ENCODE measurements at regions not wholly inside any gene's neighbourhood (a gene's known extent, or its start where the extent isn't known, plus 50 kb on each side); places are given as distances from the start of the nearest gene placed in this dataset.

- Histone ChIP-seq H3K4me3 (ENCODE audit: low read length in 3 of 3) (no peak overlapping the region), H3K27me3 (ENCODE audit: control insufficient read depth, insufficient read depth, low read length) (no peaks in the 10 kb centered on the region), H3K36me3 (ENCODE audit: control insufficient read depth in 2 of 3, insufficient read depth in 3 of 3, low read length in 3 of 3) (no peaks in the 10 kb centered on the region), H3K4me1 (ENCODE audit: control insufficient read depth in 2 of 3, insufficient read depth in 2 of 3, low read depth in 1 of 3, low read length in 3 of 3) (peaks cover 0 to 6% (median 5%) of the 10 kb centered on the region in 3 donors), H3K27ac (ENCODE audit: low read depth in 2 of 2, low read length in 2 of 2) (no peak overlapping the region), H3K9me3 (ENCODE audit: control insufficient read depth in 2 of 3, insufficient read depth in 1 of 3, low read length in 3 of 3) (no peaks in the 10 kb centered on the region), H3K9ac (ENCODE audit: low read length in 3 of 3) (no peak overlapping the region)
- no peak for DNase-seq
- intact Hi-C loops (cut with DNase I) = no loop called here
- no peak for FAIRE-seq
- no peak for TF ChIP-seq CTCF (IDR thresholded peaks at IDR 0.05; ENCODE audit: borderline replicate concordance, extremely low read depth, insufficient read depth)
Observed at GRCh38 chr1:5515501-5515900, 476.7 kb downstream of the NPHP4 start.

DNA sequence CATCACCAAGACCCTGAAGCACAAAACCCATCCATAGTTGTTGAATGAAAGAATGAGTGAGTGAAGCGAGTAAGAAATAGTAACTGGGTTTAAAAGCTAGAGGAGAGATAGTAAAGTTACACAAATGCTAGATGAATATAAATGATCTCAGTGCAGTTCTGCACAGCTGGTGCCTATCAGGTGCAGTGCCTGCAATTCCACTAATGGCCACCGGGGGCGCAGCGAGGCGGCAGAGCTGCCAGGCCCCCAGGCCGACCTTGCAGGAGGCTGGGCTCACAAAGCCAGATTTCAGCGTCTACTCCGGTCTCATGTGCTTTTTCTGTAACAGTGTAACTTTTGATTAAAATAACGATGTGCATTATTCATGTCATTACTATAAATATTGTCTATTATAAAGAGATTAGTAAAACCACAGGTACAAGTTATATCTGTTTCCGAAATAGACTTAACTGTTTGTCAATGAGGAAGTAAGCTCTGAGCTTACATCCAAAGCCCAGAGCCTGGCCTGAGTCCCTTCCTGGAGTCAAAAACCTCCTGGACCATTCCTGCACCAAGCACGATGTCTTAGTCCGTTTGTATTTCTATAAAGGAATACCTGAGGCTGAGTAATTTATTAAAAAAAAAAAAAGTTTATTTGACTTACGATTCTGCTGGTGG is 477.6 kb downstream of the NPHP4 start:
- Histone ChIP-seq H3K4me3 (ENCODE audit: low read length in 3 of 3) (no peak overlapping the region), H3K27me3 (ENCODE audit: control insufficient read depth, insufficient read depth, low read length) (no peaks in the 10 kb centered on the region), H3K36me3 (ENCODE audit: control insufficient read depth in 2 of 3, insufficient read depth in 3 of 3, low read length in 3 of 3) (no peaks in the 10 kb centered on the region), H3K9ac (ENCODE audit: low read length in 3 of 3) (no peak overlapping the region), H3K4me1 (ENCODE audit: control insufficient read depth in 2 of 3, insufficient read depth in 2 of 3, low read depth in 1 of 3, low read length in 3 of 3) (peaks cover 0 to 6% (median 5%) of the 10 kb centered on the region in 3 donors), H3K9me3 (ENCODE audit: control insufficient read depth in 2 of 3, insufficient read depth in 1 of 3, low read length in 3 of 3) (no peaks in the 10 kb centered on the region), H3K27ac (ENCODE audit: low read depth in 2 of 2, low read length in 2 of 2) (no peak overlapping the region)
- intact Hi-C loops (cut with DNase I) = no loop called here
- no peak for FAIRE-seq
- peak; percentile 98 for TF ChIP-seq CTCF (IDR thresholded peaks at IDR 0.05; ENCODE audit: borderline replicate concordance, extremely low read depth, insufficient read depth)
- DNase-seq = peak; percentile 73 to 83 (median 76)

DNA sequence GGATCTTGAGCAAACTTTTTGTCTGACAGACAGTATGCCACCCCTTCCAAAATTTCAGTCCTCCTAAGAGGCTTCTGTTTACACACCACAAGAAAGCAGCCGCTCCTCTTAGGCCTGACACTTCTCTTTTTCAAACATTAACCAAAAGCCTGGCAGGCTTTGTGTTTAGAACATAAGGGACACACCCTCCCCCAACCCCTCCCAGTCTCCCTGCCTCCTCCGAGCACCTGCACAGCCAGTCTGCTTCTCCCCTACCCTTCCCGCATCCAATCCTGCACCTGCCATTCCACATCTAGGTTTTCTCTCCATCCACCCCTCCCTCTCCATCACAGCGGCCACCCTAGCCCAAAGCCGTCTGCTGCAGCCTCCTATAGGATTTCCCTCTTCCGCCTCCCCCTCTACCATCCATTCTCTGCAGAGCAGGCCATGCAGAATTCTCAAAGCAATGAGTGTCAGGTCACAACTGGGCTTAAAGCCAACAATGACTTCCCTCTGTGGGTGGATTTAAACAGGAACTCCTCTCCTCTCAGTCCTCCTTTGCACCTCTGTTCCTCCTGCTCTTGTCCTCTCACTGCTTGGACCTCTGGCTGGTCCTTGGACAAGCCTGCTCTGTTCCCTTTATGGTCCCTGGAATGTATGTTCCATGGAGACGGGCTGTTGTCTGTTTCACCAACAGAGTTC is 478.2 kb downstream of the NPHP4 start:
- TF ChIP-seq CTCF (IDR thresholded peaks at IDR 0.05; ENCODE audit: borderline replicate concordance, extremely low read depth, insufficient read depth) = no peak
- peak in 4 of 5 donors; percentile 29 to 78 (median 65) for DNase-seq
- Histone ChIP-seq H3K9me3 (ENCODE audit: control insufficient read depth in 2 of 3, insufficient read depth in 1 of 3, low read length in 3 of 3) (no peaks in the 10 kb centered on the region), H3K27me3 (ENCODE audit: control insufficient read depth, insufficient read depth, low read length) (no peaks in the 10 kb centered on the region), H3K4me3 (ENCODE audit: low read length in 3 of 3) (no peak overlapping the region), H3K27ac (ENCODE audit: low read depth in 2 of 2, low read length in 2 of 2) (no peak overlapping the region), H3K4me1 (ENCODE audit: control insufficient read depth in 2 of 3, insufficient read depth in 2 of 3, low read depth in 1 of 3, low read length in 3 of 3) (peaks cover 0 to 6% (median 5%) of the 10 kb centered on the region in 3 donors), H3K36me3 (ENCODE audit: control insufficient read depth in 2 of 3, insufficient read depth in 3 of 3, low read length in 3 of 3) (no peaks in the 10 kb centered on the region), H3K9ac (ENCODE audit: low read length in 3 of 3) (no peak overlapping the region)
- intact Hi-C loops (cut with DNase I) = no loop called here
- no peak for FAIRE-seq
